IMR-90 (cell line): ENCODE measurements at regions not wholly inside any gene's neighbourhood (a gene's known extent, or its start where the extent isn't known, plus 50 kb on each side); places are given as distances from the start of the nearest gene placed in this dataset.
A peak's percentile ranks its signal among the peaks of the same experiment; 100 is the strongest.

Source experiments
- ATAC-seq: fragments of 200-7000 bp; cut with Tn5 transposase; 2 replicates; pipeline ENCODE4 v1.9.1; 2020; ENCODE audit warnings: low read depth, mild to moderate bottlenecking, moderate library complexity
- BruUV-seq: library from RNA; stranded (reverse); fragments of 400-500 nt; replicated peaks from 2 replicates; lab custom pipeline; 2021; lab: Mats Ljungman, UMichigan
- CTCF ChIA-PET: fragments of 300-600 bp; formaldehyde crosslinking; extraction: SDS; loops from one replicate; lab custom pipeline; 2021; ENCODE audit warnings: antibody characterized with exemption; lab: Yijun Ruan, JAX
- POLR2A ChIA-PET: fragments of 300-600 bp; sonication (Branson Sonifier 250); formaldehyde crosslinking; loops from one replicate; lab custom pipeline; 2022; ENCODE audit warnings: antibody characterized with exemption; ENCODE audit not compliant: unreplicated experiment; lab: Charles Lee
- DNase-seq: peaks from one replicate; pipeline ENCODE4 v3.0.0; 2013
- H2AFZ ChIP-seq: replicated peaks from 2 replicates; pipeline ENCODE3; 2013; ENCODE audit warnings: low read length, mild to moderate bottlenecking; ENCODE audit not compliant: poor library complexity
- H2AK5ac ChIP-seq: 2 replicates; pipeline ENCODE4 v1.6.1; 2013; ENCODE audit warnings: low read depth, low read length, inconsistent platforms
- H2AK9ac ChIP-seq: replicated peaks from 2 replicates; pipeline ENCODE3; 2013; ENCODE audit warnings: mild to moderate bottlenecking, low read depth, low read length, moderate library complexity; ENCODE audit not compliant: poor library complexity
- H2BK120ac ChIP-seq: 2 replicates; pipeline ENCODE4 v1.6.1; 2013; ENCODE audit warnings: low read depth, low read length, inconsistent platforms
- H2BK15ac ChIP-seq: 3 replicates; pipeline ENCODE4 v1.6.1; 2013; ENCODE audit warnings: low read depth, low read length, inconsistent platforms
- H2BK20ac ChIP-seq: 2 replicates; pipeline ENCODE4 v1.6.1; 2013; ENCODE audit warnings: low read depth, mild to moderate bottlenecking, inconsistent platforms, low read length, moderate library complexity
- H2BK5ac ChIP-seq: 2 replicates; pipeline ENCODE4 v1.6.1; 2013; ENCODE audit warnings: mild to moderate bottlenecking, low read depth, low read length, inconsistent platforms; ENCODE audit not compliant: poor library complexity, severe bottlenecking
- H3K14ac ChIP-seq: replicated peaks from 2 replicates; pipeline ENCODE4 v1.6.1; 2013; ENCODE audit warnings: low read depth, low read length, inconsistent platforms
- H3K18ac ChIP-seq: 2 replicates; pipeline ENCODE4 v1.6.1; 2013; ENCODE audit warnings: low read depth, low read length, control low read depth
- H3K23ac ChIP-seq: 2 replicates; pipeline ENCODE4 v1.6.1; 2013; ENCODE audit warnings: low read depth, low read length, inconsistent platforms
- H3K27ac ChIP-seq: 2 replicates; pipeline ENCODE4 v1.5.1; 2013; ENCODE audit warnings: mild to moderate bottlenecking, control low read depth, low read length; ENCODE audit not compliant: insufficient read depth
- H3K27me3 ChIP-seq: 2 replicates; pipeline ENCODE4 v1.6.1; 2013; ENCODE audit warnings: low read length; ENCODE audit not compliant: control insufficient read depth, insufficient read depth
- H3K36me3 ChIP-seq: 2 replicates; pipeline ENCODE4 v1.6.1; 2013; ENCODE audit warnings: low read length, mixed read lengths; ENCODE audit not compliant: control insufficient read depth, insufficient read depth
- H3K4ac ChIP-seq: 2 replicates; pipeline ENCODE4 v1.6.1; 2013; ENCODE audit warnings: low read depth, low read length, inconsistent platforms
- H3K4me1 ChIP-seq: 2 replicates; pipeline ENCODE4 v1.6.1; 2013; ENCODE audit warnings: low read length, mixed read lengths; ENCODE audit not compliant: control insufficient read depth, insufficient read depth
- H3K4me2 ChIP-seq: 2 replicates; pipeline ENCODE4 v1.6.1; 2013; ENCODE audit warnings: low read depth, mild to moderate bottlenecking, control low read depth, low read length, moderate library complexity
- H3K4me3 ChIP-seq: 2 replicates; pipeline ENCODE4 v1.5.1; 2013; ENCODE audit warnings: low read depth, mild to moderate bottlenecking, control low read depth, low read length, moderate library complexity; ENCODE audit not compliant: insufficient read depth
- H3K56ac ChIP-seq: 2 replicates; pipeline ENCODE4 v1.6.1; 2013; ENCODE audit warnings: low read length, inconsistent platforms; ENCODE audit not compliant: insufficient read depth; ENCODE audit errors: extremely low read depth
- H3K79me1 ChIP-seq, 2 experiments: 2 replicates each; pipeline ENCODE4 v1.6.1; 2013; ENCODE audit warnings: low read length in 2 of 2, inconsistent platforms in 1 of 2, low read depth in 1 of 2
- H3K9ac ChIP-seq: 2 replicates; pipeline ENCODE4 v1.6.1; 2013; ENCODE audit warnings: low read depth, low read length, control low read depth
- H3K9me1 ChIP-seq: 2 replicates; pipeline ENCODE4 v1.6.1; 2013; ENCODE audit warnings: low read length, inconsistent platforms; ENCODE audit not compliant: insufficient read depth
- H3K9me3 ChIP-seq: 2 replicates; pipeline ENCODE4 v1.6.1; 2013; ENCODE audit warnings: low read length; ENCODE audit not compliant: control insufficient read depth, insufficient read depth
- H4K20me1 ChIP-seq: 2 replicates; pipeline ENCODE4 v1.6.1; 2013; ENCODE audit warnings: low read length, inconsistent platforms; ENCODE audit not compliant: insufficient read depth
- H4K5ac ChIP-seq: 2 replicates; pipeline ENCODE4 v1.6.1; 2013; ENCODE audit warnings: mild to moderate bottlenecking, low read depth, low read length, control low read depth
- H4K8ac ChIP-seq, 2 experiments: 2 replicates each; pipeline ENCODE4 v1.6.1; 2013; ENCODE audit warnings: low read depth in 2 of 2, low read length in 2 of 2, control low read depth in 1 of 2, inconsistent platforms in 1 of 2
- H4K91ac ChIP-seq: 2 replicates; pipeline ENCODE4 v1.6.1; 2013; ENCODE audit warnings: low read depth, low read length, inconsistent platforms; ENCODE audit not compliant: insufficient read depth
- BHLHE40 ChIP-seq: fragments of 150-350 bp; IDR thresholded peaks from 2 replicates; pipeline ENCODE4 v1.6.1; 2016; ENCODE audit warnings: mild to moderate bottlenecking, low read depth, low read length
- CEBPB ChIP-seq: IDR thresholded peaks from 2 replicates; pipeline ENCODE4 v1.6.1; 2012; ENCODE audit warnings: low read depth, low read length, improper control_type of control experiment
- CHD1 ChIP-seq: IDR thresholded peaks from 2 replicates; pipeline ENCODE4 v1.6.1; 2012; ENCODE audit warnings: low read depth, low read length, improper control_type of control experiment
- CTCF ChIP-seq: conservative IDR thresholded peaks from 2 replicates; pipeline ENCODE4 v1.5.1; 2012; ENCODE audit warnings: mild to moderate bottlenecking, low read depth, low read length, improper control_type of control experiment
- FOS ChIP-seq: fragments of 150-350 bp; IDR thresholded peaks from 2 replicates; pipeline ENCODE4 v1.6.1; 2016; ENCODE audit warnings: low read depth, low read length
- MAFK ChIP-seq: IDR thresholded peaks from 2 replicates; pipeline ENCODE4 v1.6.1; 2012; ENCODE audit warnings: low read depth, low read length, improper control_type of control experiment
- MAZ ChIP-seq: IDR thresholded peaks from 2 replicates; pipeline ENCODE4 v1.6.1; 2012; ENCODE audit warnings: low read depth, mild to moderate bottlenecking, low read length, improper control_type of control experiment, moderate library complexity, borderline replicate concordance
- MXI1 ChIP-seq: IDR thresholded peaks from 2 replicates; pipeline ENCODE4 v1.6.1; 2012; ENCODE audit warnings: low read depth, mild to moderate bottlenecking, low read length, moderate library complexity, borderline replicate concordance
- NFE2L2 ChIP-seq: fragments of 150-350 bp; IDR thresholded peaks from 2 replicates; pipeline ENCODE4 v1.6.1; 2016; ENCODE audit warnings: low read depth, mild to moderate bottlenecking, low read length
- POLR2A ChIP-seq: IDR thresholded peaks from 2 replicates; pipeline ENCODE4 v1.6.1; 2012; ENCODE audit warnings: mild to moderate bottlenecking, low read depth, low read length
- RAD21 ChIP-seq: IDR thresholded peaks from 2 replicates; pipeline ENCODE4 v1.6.1; 2012; ENCODE audit warnings: low read length, improper control_type of control experiment
- RFX5 ChIP-seq: IDR thresholded peaks from 2 replicates; pipeline ENCODE4 v1.8.0; 2012; ENCODE audit warnings: low read depth, mild to moderate bottlenecking, low read length, moderate library complexity
- SMC3 ChIP-seq: fragments of 150-350 bp; IDR thresholded peaks from 2 replicates; pipeline ENCODE4 v1.6.1; 2016; ENCODE audit warnings: low read depth, mild to moderate bottlenecking, antibody characterized with exemption, low read length, moderate library complexity
- USF2 ChIP-seq: fragments of 150-350 bp; IDR thresholded peaks from 2 replicates; pipeline ENCODE4 v1.6.1; 2017; ENCODE audit warnings: mild to moderate bottlenecking, antibody characterized with exemption, low read length, low read depth
- WGBS, 2 experiments: methylation state at CpG; one replicate each; pipeline versions ENCODE4 v1.1.5 to v1.1.7; 2013; ENCODE audit warnings: missing lambda C conversion rate in 2 of 2; ENCODE audit not compliant: insufficient read length in 1 of 2; ENCODE audit errors: extremely low coverage in 2 of 2; 5-methylcytosine and 5-hydroxymethylcytosine counted together
- dilution Hi-C: fragments of 300-500 bp; cut with HindIII; formaldehyde crosslinking; loops from one replicate; pipeline ENCODE4 v1.14.3; 2018; ENCODE audit warnings: low sequenced_read_pairs; ENCODE audit not compliant: unreplicated experiment
- in situ Hi-C: fragments of 300-500 bp; cut with MboI; formaldehyde crosslinking; loops from 3 replicates; pipeline ENCODE4 v1.14.3; 2019; ENCODE audit warnings: low sequenced_read_pairs, inconsistent platforms, mixed read lengths
- intact Hi-C: fragments of 100-400 bp; cut with micrococcal nuclease; formaldehyde crosslinking; loops from 2 replicates; pipeline ENCODE4 v1.10.0; 2022

- Histone ChIP-seq H4K91ac (peak overlapping the region; percentile 72), H3K9ac (peak overlapping the region; percentile 74), H3K27ac (peak overlapping the region; percentile 67), H2AK5ac (no peak overlapping the region), H2BK120ac (no peak overlapping the region), H3K23ac (0 out of 2 replicates have a peak overlapping the region, but pooled peaks have one; percentile 47), H3K9me3 (peaks cover 2% of the 10 kb centered on the region; the same call in 1 of the 2 replicates), H3K56ac (0 out of 2 replicates have a peak overlapping the region, but pooled peaks have one; percentile 28), H3K14ac (peak overlapping the region; percentile 80), H3K4me3 (peak overlapping the region; percentile 76), H2BK5ac (peak overlapping the region; percentile 58), H2AFZ (peak overlapping the region; percentile 99), H3K4me1 (no peaks in the 10 kb centered on the region), H3K18ac (no peak overlapping the region), H2AK9ac (peak overlapping the region; percentile 79), H3K4ac (peak overlapping the region; percentile 78), H3K36me3 (peaks cover 4% of the 10 kb centered on the region; the same call in 1 of the 2 replicates), H3K9me1 (no peaks in the 10 kb centered on the region), H3K79me1 (peaks cover 5 to 7% of the 10 kb centered on the region in 2 experiments; a peak in 3 of 4 replicates), H4K20me1 (no peaks in the 10 kb centered on the region), H2BK15ac (no peak overlapping the region), H3K27me3 (no peaks in the 10 kb centered on the region), H2BK20ac (no peak overlapping the region), H3K4me2 (peak overlapping the region; percentile 69), H4K5ac (peak overlapping the region; percentile 43), H4K8ac (peak overlapping the region; percentile 45 to 87)
- intact Hi-C loops: no loop called here
- BruUV-seq: TSS peak; percentile 54
- ATAC-seq: peak; percentile 98
- WGBS, 2 experiments: 1% methylated on average over 39 of the region's 57 CpGs; no CpG with 5 or more reads in 1 of the 2 experiments
- ChIA-PET CTCF (interaction anchor here (0.6 to 1.0 kb wide), 3 partner anchors 17 to 937 kb away, joined by 3 to 4 read pairs (median 4); a partner anchor contains a TSS), POLR2A (interaction anchor here (0.5 to 1.0 kb wide), 4 partner anchors 36 to 744 kb away, joined by 3 to 6 read pairs (median 3); partner anchors contain the start of genes ZNF383 and ZNF529)
- DNase-seq: peak; percentile 99
- dilution Hi-C loops: no loop called here
- in situ Hi-C loops: no loop called here
- no peak for TF ChIP-seq SMC3
- peak; percentile 33 for TF ChIP-seq RAD21
- no peak for TF ChIP-seq NFE2L2
- peak; percentile 53 for TF ChIP-seq CTCF
- TF ChIP-seq CHD1: no peak
- TF ChIP-seq CEBPB: no peak
- no peak for TF ChIP-seq MAFK
- TF ChIP-seq USF2: no peak
- no peak for TF ChIP-seq BHLHE40
- TF ChIP-seq POLR2A: peak; percentile 87
- peak; percentile 67; the same call in 1 of the 2 replicates for TF ChIP-seq FOS
- peak; percentile 77; the same call in 1 of the 2 replicates for TF ChIP-seq MXI1
- TF ChIP-seq RFX5: no peak
- TF ChIP-seq MAZ: peak; percentile 38; the same call in 1 of the 2 replicates
Observed at GRCh38 chr19:37317403-37318209, 53.3 kb upstream of the ZNF527 start.
